CD4-positive, CD25-positive, alpha-beta regulatory T cell (primary cell): ENCODE measurements at regions not wholly inside any gene's neighbourhood (a gene's known extent, or its start where the extent isn't known, plus 50 kb on each side); places are given as distances from the start of the nearest gene placed in this dataset.

Experiments used
- ATAC-seq, 2 donors: fragments of 150-1000 bp; cut with Tn5 transposase; one replicate each; pipeline ENCODE4 v1.10.0; 2021; ENCODE audit warnings: low read depth in 2 of 2, moderate number of reproducible peaks in 2 of 2, moderate library complexity in 1 of 2
- DNase-seq, 3 donors: peaks; one replicate each; pipeline versions ENCODE4 v3.0.0 to v3.0.0-alpha.2; 2012 to 2022; ENCODE audit warnings: mixed read lengths in 1 of 3
- H3K27ac ChIP-seq: one replicate; pipeline ENCODE4 v1.7.0; 2013; ENCODE audit warnings: mild to moderate bottlenecking, low read length; ENCODE audit not compliant: insufficient read depth, poor library complexity, severe bottlenecking
- H3K27me3 ChIP-seq: one replicate; pipeline ENCODE4 v1.7.0; 2013; ENCODE audit warnings: low read length; ENCODE audit not compliant: control insufficient read depth, insufficient read depth
- H3K36me3 ChIP-seq: one replicate; pipeline ENCODE4 v1.7.0; 2013; ENCODE audit warnings: mild to moderate bottlenecking, low read length, moderate library complexity; ENCODE audit not compliant: control insufficient read depth, insufficient read depth
- H3K4me1 ChIP-seq: 2 replicates; pipeline ENCODE4 v1.7.0; 2013; ENCODE audit warnings: mild to moderate bottlenecking, low read length; ENCODE audit not compliant: insufficient read depth, control insufficient read depth, poor library complexity, severe bottlenecking
- H3K4me3 ChIP-seq: one replicate; pipeline ENCODE4 v1.7.0; 2013; ENCODE audit warnings: low read depth, mild to moderate bottlenecking, low read length, moderate library complexity
- H3K9me3 ChIP-seq, 2 experiments: 1 replicate in 1 of 2; 2 replicates in 1 of 2; pipeline ENCODE4 v1.7.0; 2013; ENCODE audit warnings: low read length in 2 of 2, mild to moderate bottlenecking in 1 of 2, moderate library complexity in 1 of 2; ENCODE audit not compliant: control insufficient read depth in 2 of 2
- H3K27ac Mint-ChIP-seq, 3 donors: one replicate each; pipeline ENCODE4 v1.8.0; 2020 to 2022; ENCODE audit warnings: mild to moderate bottlenecking in 3 of 3, mixed read lengths in 3 of 3, moderate library complexity in 2 of 3
- H3K27me3 Mint-ChIP-seq: one replicate; pipeline ENCODE4 v1.8.0; 2022; ENCODE audit warnings: mild to moderate bottlenecking, mixed read lengths
- H3K36me3 Mint-ChIP-seq: one replicate; pipeline ENCODE4 v1.8.0; 2020; ENCODE audit warnings: mixed read lengths
- H3K4me1 Mint-ChIP-seq, 4 donors: one replicate each; pipeline ENCODE4 v1.8.0; 2020 to 2022; ENCODE audit warnings: mixed read lengths in 4 of 4, mild to moderate bottlenecking in 1 of 4
- H3K4me3 Mint-ChIP-seq, 4 donors: one replicate each; pipeline ENCODE4 v1.8.0; 2020 to 2022; ENCODE audit warnings: mild to moderate bottlenecking in 4 of 4, mixed read lengths in 4 of 4, moderate library complexity in 3 of 4
- H3K9me3 Mint-ChIP-seq, 7 donors: one replicate each; pipeline ENCODE4 v1.8.0; 2020 to 2022; ENCODE audit warnings: mixed read lengths in 7 of 7, mild to moderate bottlenecking in 3 of 7, moderate library complexity in 2 of 7

- H3K9me3 Mint-ChIP-seq = peaks cover 0 to 14% (median 3%) of the 10 kb centered on the region in 7 donors
- H3K4me1 Mint-ChIP-seq = no peaks in the 10 kb centered on the region
- Histone ChIP-seq H3K27ac (no peak overlapping the region), H3K27me3 (no peaks in the 10 kb centered on the region), H3K36me3 (no peaks in the 10 kb centered on the region), H3K4me3 (no peak overlapping the region), H3K4me1 (no peaks in the 10 kb centered on the region), H3K9me3 (no peaks in the 10 kb centered on the region)
- ATAC-seq (no peak), DNase-seq (no peak)
- H3K27ac Mint-ChIP-seq = no peak overlapping the region
- no peaks in the 10 kb centered on the region for H3K27me3 Mint-ChIP-seq
- no peak overlapping the region for H3K4me3 Mint-ChIP-seq
- no peaks in the 10 kb centered on the region for H3K36me3 Mint-ChIP-seq
Observed at GRCh38 chr19:30317403-30317802, 54.8 kb upstream of the ZNF536 start.

GRCh38 chr19:30318261-30318660, 53.9 kb upstream of the ZNF536 start:
- no peaks in the 10 kb centered on the region for H3K36me3 Mint-ChIP-seq
- H3K4me1 Mint-ChIP-seq = no peaks in the 10 kb centered on the region
- no peaks in the 10 kb centered on the region for H3K36me3 ChIP-seq

GRCh38 chr19:30318936-30319335, 53.2 kb upstream of the ZNF536 start:
- Mint-ChIP-seq H3K9me3 (peaks cover 0 to 14% (median 3%) of the 10 kb centered on the region in 7 donors), H3K27me3 (no peaks in the 10 kb centered on the region), H3K4me3 (no peak overlapping the region), H3K36me3 (no peaks in the 10 kb centered on the region), H3K4me1 (no peaks in the 10 kb centered on the region), H3K27ac (no peak overlapping the region)
- Histone ChIP-seq H3K27me3 (no peaks in the 10 kb centered on the region), H3K4me1 (no peaks in the 10 kb centered on the region), H3K36me3 (no peaks in the 10 kb centered on the region), H3K4me3 (no peak overlapping the region), H3K9me3 (no peaks in the 10 kb centered on the region), H3K27ac (no peak overlapping the region)
- DNase-seq (no peak), ATAC-seq (no peak)

More at GRCh38 chr19:30318261-30318660, 53.9 kb upstream of the ZNF536 start:
- DNase-seq (no peak), ATAC-seq (no peak)
- no peak overlapping the region for H3K4me3 Mint-ChIP-seq
- Histone ChIP-seq H3K4me3 (no peak overlapping the region), H3K9me3 (no peaks in the 10 kb centered on the region), H3K4me1 (no peaks in the 10 kb centered on the region), H3K27me3 (no peaks in the 10 kb centered on the region), H3K27ac (no peak overlapping the region)
- no peak overlapping the region for H3K27ac Mint-ChIP-seq
- peaks cover 0 to 14% (median 3%) of the 10 kb centered on the region in 7 donors for H3K9me3 Mint-ChIP-seq
- no peaks in the 10 kb centered on the region for H3K27me3 Mint-ChIP-seq

- Mint-ChIP-seq H3K27ac (no peak overlapping the region), H3K4me1 (no peaks in the 10 kb centered on the region), H3K4me3 (no peak overlapping the region), H3K9me3 (peaks cover 0 to 14% (median 3%) of the 10 kb centered on the region in 7 donors), H3K36me3 (no peaks in the 10 kb centered on the region), H3K27me3 (no peaks in the 10 kb centered on the region)
- no peak overlapping the region for H3K27ac ChIP-seq
- ATAC-seq = no peak
- no peaks in the 10 kb centered on the region for H3K27me3 ChIP-seq
- H3K36me3 ChIP-seq = no peaks in the 10 kb centered on the region
- no peak for DNase-seq
- H3K4me1 ChIP-seq = no peaks in the 10 kb centered on the region
- no peak overlapping the region for H3K4me3 ChIP-seq
- H3K9me3 ChIP-seq = no peaks in the 10 kb centered on the region
Observed at GRCh38 chr19:30319411-30319810, 52.8 kb upstream of the ZNF536 start.

GRCh38 chr19:30319876-30320275, 52.3 kb upstream of the ZNF536 start:
- no peaks in the 10 kb centered on the region for H3K27me3 ChIP-seq
- Mint-ChIP-seq H3K4me3 (no peak overlapping the region), H3K9me3 (peaks cover 0 to 13% (median 3%) of the 10 kb centered on the region in 7 donors), H3K27me3 (no peaks in the 10 kb centered on the region), H3K27ac (no peak overlapping the region), H3K4me1 (no peaks in the 10 kb centered on the region), H3K36me3 (no peaks in the 10 kb centered on the region)
- no peaks in the 10 kb centered on the region for H3K4me1 ChIP-seq
- no peak for DNase-seq
- ATAC-seq = no peak
- no peak overlapping the region for H3K27ac ChIP-seq
- no peak overlapping the region for H3K4me3 ChIP-seq
- no peaks in the 10 kb centered on the region for H3K36me3 ChIP-seq
- H3K9me3 ChIP-seq = no peaks in the 10 kb centered on the region

- no peak overlapping the region for H3K4me3 Mint-ChIP-seq
- no peak for ATAC-seq
- Histone ChIP-seq H3K27me3 (no peaks in the 10 kb centered on the region), H3K9me3 (no peaks in the 10 kb centered on the region), H3K36me3 (no peaks in the 10 kb centered on the region), H3K4me3 (no peak overlapping the region), H3K4me1 (no peaks in the 10 kb centered on the region), H3K27ac (no peak overlapping the region)
- no peak overlapping the region for H3K27ac Mint-ChIP-seq
- no peaks in the 10 kb centered on the region for H3K36me3 Mint-ChIP-seq
- H3K9me3 Mint-ChIP-seq = peaks cover 0 to 10% (median 0%) of the 10 kb centered on the region in 7 donors
- H3K27me3 Mint-ChIP-seq = no peaks in the 10 kb centered on the region
- no peak for DNase-seq
- no peaks in the 10 kb centered on the region for H3K4me1 Mint-ChIP-seq
Observed at GRCh38 chr19:30320466-30320865, 51.7 kb upstream of the ZNF536 start.

GRCh38 chr19:30320916-30321315, 51.3 kb upstream of the ZNF536 start:
- Mint-ChIP-seq H3K36me3 (no peaks in the 10 kb centered on the region), H3K27me3 (no peaks in the 10 kb centered on the region), H3K9me3 (peaks cover 0 to 6% (median 0%) of the 10 kb centered on the region in 7 donors), H3K4me1 (no peaks in the 10 kb centered on the region), H3K4me3 (no peak overlapping the region), H3K27ac (no peak overlapping the region)
- Histone ChIP-seq H3K27ac (no peak overlapping the region), H3K4me3 (no peak overlapping the region), H3K36me3 (no peaks in the 10 kb centered on the region), H3K9me3 (no peaks in the 10 kb centered on the region), H3K27me3 (no peaks in the 10 kb centered on the region), H3K4me1 (no peaks in the 10 kb centered on the region)
- ATAC-seq (no peak), DNase-seq (no peak)
